Vagina (tissue), 2 donors: ENCODE measurements at regions not wholly inside any gene's neighbourhood (a gene's known extent, or its start where the extent isn't known, plus 50 kb on each side); places are given as distances from the start of the nearest gene placed in this dataset.

Experiments used
- DNase-seq, 2 donors: peaks; one replicate each; pipeline ENCODE4 v3.0.0-alpha.2; 2017; ENCODE audit errors: extremely low spot score in 2 of 2
- H3K27ac ChIP-seq: fragments of 200-600 bp; sonication (generic); one replicate; pipeline ENCODE4 v1.5.1; 2019
- H3K27me3 ChIP-seq: fragments of 200-600 bp; sonication (generic); one replicate; pipeline ENCODE4 v1.5.1; 2019
- H3K36me3 ChIP-seq, 2 donors: fragments of 200-600 bp; sonication (generic); one replicate each; pipeline ENCODE4 v1.5.1; 2017 to 2019
- H3K4me1 ChIP-seq: fragments of 200-600 bp; sonication (generic); one replicate; pipeline ENCODE4 v1.5.1; 2019
- H3K4me3 ChIP-seq, 2 donors: fragments of 200-600 bp; sonication (generic); 1 replicate in 1 of 2; 2 replicates in 1 of 2; pipeline ENCODE4 v1.5.1; 2016 to 2019
- H3K9me3 ChIP-seq: fragments of 200-600 bp; sonication (generic); one replicate; pipeline ENCODE4 v1.5.1; 2019
- POLR2A ChIP-seq, 2 donors: fragments of 450-650 bp; IDR thresholded peaks; one replicate each; pipeline ENCODE4 v1.6.1; 2017; ENCODE audit warnings: antibody characterized with exemption in 2 of 2, mild to moderate bottlenecking in 2 of 2, moderate library complexity in 2 of 2
- POLR2AphosphoS5 ChIP-seq, 2 donors: sonication (generic); formaldehyde crosslinking; IDR thresholded peaks; one replicate each; pipeline ENCODE4 v1.9.0; 2017; ENCODE audit warnings: antibody characterized with exemption in 2 of 2, mild to moderate bottlenecking in 2 of 2, low read depth in 1 of 2; ENCODE audit not compliant: insufficient read depth in 1 of 2
- intact Hi-C: fragments of 100-400 bp; cut with DNase I; formaldehyde crosslinking; loops from one replicate; pipeline ENCODE4 v1.15.1; 2023
- TF ChIP-seq, protein P1 (sequence below), 3 experiments: fragments of 450-650 bp in 2 of 3; fragments of 200-600 bp in 1 of 3; sonication (generic) in 1 of 3; IDR thresholded peaks; one replicate each; pipeline ENCODE4 v1.5.1; 2017 to 2019; ENCODE audit warnings: antibody characterized with exemption in 3 of 3, mild to moderate bottlenecking in 2 of 3, moderate library complexity in 2 of 3

DNA sequence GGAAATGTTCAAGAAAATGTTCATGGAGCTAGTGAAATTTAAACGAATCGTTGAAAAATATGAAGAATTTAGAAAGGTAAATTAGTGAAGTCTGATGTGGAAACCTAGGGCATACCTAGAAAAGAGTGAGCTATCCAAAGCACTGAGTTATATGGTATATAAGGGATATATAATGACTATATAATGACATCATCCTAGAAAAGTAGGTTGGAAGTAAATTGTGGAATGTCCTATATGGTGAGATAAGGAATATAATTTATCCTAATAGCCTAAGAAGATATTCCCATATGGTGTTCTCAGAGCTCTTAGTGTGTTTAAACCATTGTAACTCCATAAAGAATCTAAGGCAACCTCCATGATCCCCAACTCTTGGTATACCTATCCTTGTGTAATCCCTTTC lies 876.4 kb upstream of the ADGRL2 start:
- Histone ChIP-seq H3K4me1 (no peaks in the 10 kb centered on the region), H3K36me3 (no peaks in the 10 kb centered on the region), H3K9me3 (no peaks in the 10 kb centered on the region), H3K4me3 (no peak overlapping the region), H3K27ac (no peak overlapping the region), H3K27me3 (no peaks in the 10 kb centered on the region)
- TF ChIP-seq POLR2A (IDR thresholded peaks at IDR 0.05) (no peak), POLR2AphosphoS5 (IDR thresholded peaks at IDR 0.05; ENCODE audit: insufficient read depth in 1 of 2, low read depth in 1 of 2) (no peak)
- TF ChIP-seq, protein P1, sequence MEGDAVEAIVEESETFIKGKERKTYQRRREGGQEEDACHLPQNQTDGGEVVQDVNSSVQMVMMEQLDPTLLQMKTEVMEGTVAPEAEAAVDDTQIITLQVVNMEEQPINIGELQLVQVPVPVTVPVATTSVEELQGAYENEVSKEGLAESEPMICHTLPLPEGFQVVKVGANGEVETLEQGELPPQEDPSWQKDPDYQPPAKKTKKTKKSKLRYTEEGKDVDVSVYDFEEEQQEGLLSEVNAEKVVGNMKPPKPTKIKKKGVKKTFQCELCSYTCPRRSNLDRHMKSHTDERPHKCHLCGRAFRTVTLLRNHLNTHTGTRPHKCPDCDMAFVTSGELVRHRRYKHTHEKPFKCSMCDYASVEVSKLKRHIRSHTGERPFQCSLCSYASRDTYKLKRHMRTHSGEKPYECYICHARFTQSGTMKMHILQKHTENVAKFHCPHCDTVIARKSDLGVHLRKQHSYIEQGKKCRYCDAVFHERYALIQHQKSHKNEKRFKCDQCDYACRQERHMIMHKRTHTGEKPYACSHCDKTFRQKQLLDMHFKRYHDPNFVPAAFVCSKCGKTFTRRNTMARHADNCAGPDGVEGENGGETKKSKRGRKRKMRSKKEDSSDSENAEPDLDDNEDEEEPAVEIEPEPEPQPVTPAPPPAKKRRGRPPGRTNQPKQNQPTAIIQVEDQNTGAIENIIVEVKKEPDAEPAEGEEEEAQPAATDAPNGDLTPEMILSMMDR (IDR thresholded peaks at IDR 0.05), result no peak
- DNase-seq, result no peak
- intact Hi-C loops, result no loop called here

DNA sequence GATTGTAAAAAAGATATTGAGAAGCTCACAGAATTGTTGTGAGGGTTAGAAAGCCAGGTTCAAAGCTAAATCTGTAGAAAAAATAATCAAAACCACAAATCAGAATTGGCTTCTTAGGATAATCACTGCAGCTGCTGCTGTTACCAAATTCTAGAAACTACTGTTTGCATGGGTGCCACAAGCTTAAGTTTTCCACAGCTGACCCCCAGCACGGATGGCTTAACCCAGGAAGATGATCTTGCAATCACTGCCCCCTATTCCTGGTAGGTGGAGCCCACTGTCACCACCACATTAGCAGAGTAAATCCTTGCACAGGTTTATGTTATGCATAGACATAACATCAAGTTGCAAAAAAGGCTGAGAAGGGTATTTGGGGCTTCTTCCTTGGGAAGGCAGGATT lies 877.8 kb upstream of the ADGRL2 start:
- intact Hi-C loops, result no loop called here
- no peak overlapping the region for H3K27ac ChIP-seq
- no peak for TF ChIP-seq POLR2AphosphoS5 (IDR thresholded peaks at IDR 0.05; ENCODE audit: insufficient read depth in 1 of 2, low read depth in 1 of 2)
- TF ChIP-seq, protein P1 (IDR thresholded peaks at IDR 0.05), result no peak
- TF ChIP-seq POLR2A (IDR thresholded peaks at IDR 0.05), result no peak
- no peak overlapping the region for H3K4me3 ChIP-seq
- no peaks in the 10 kb centered on the region for H3K4me1 ChIP-seq
- H3K27me3 ChIP-seq, result no peaks in the 10 kb centered on the region
- no peaks in the 10 kb centered on the region for H3K36me3 ChIP-seq
- no peak for DNase-seq
- H3K9me3 ChIP-seq, result no peaks in the 10 kb centered on the region

DNA sequence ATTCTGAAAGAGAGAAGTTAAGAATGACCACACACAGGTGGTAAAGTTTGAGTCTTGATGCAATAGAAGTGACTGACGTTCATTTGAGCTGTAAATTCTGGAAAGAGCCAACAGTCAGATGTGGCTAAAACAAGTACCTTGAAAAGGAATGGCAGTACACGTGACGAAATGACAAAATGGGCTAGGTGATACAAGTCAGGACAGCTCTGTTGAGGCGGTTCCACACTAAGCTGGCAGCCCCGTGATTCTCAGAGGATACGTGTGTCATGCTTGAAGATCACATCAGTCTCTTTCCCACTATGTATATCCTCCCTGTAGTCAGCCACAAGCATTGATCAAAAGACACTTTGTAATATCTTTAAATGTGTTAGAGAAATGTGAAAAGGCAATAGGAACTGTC lies 881.3 kb upstream of the ADGRL2 start:
- no peak for DNase-seq
- H3K4me3 ChIP-seq, result no peak overlapping the region
- intact Hi-C loops, result no loop called here
- TF ChIP-seq POLR2A (IDR thresholded peaks at IDR 0.05) (no peak), POLR2AphosphoS5 (IDR thresholded peaks at IDR 0.05; ENCODE audit: insufficient read depth in 1 of 2, low read depth in 1 of 2) (no peak)
- TF ChIP-seq, protein P1 (IDR thresholded peaks at IDR 0.05), result no peak
- H3K4me1 ChIP-seq, result no peaks in the 10 kb centered on the region
- no peak overlapping the region for H3K27ac ChIP-seq
- H3K27me3 ChIP-seq, result no peaks in the 10 kb centered on the region
- no peaks in the 10 kb centered on the region for H3K9me3 ChIP-seq
- no peaks in the 10 kb centered on the region for H3K36me3 ChIP-seq

- Histone ChIP-seq H3K27ac (no peak overlapping the region), H3K36me3 (no peaks in the 10 kb centered on the region), H3K4me3 (no peak overlapping the region), H3K27me3 (no peaks in the 10 kb centered on the region), H3K4me1 (no peaks in the 10 kb centered on the region), H3K9me3 (no peaks in the 10 kb centered on the region)
- intact Hi-C loops, result no loop called here
- DNase-seq, result no peak
- TF ChIP-seq POLR2AphosphoS5 (IDR thresholded peaks at IDR 0.05; ENCODE audit: insufficient read depth in 1 of 2, low read depth in 1 of 2), result no peak
- TF ChIP-seq, protein P1 (IDR thresholded peaks at IDR 0.05), result no peak
- no peak for TF ChIP-seq POLR2A (IDR thresholded peaks at IDR 0.05)
Measured at GRCh38 chr1:80918380-80918779, 882.4 kb upstream of the ADGRL2 start.

GRCh38 chr1:80917826-80918225 lies 882.9 kb upstream of the ADGRL2 start:
- intact Hi-C loops, result no loop called here
- no peaks in the 10 kb centered on the region for H3K27me3 ChIP-seq
- TF ChIP-seq POLR2A (IDR thresholded peaks at IDR 0.05), result no peak
- TF ChIP-seq, protein P1 (IDR thresholded peaks at IDR 0.05), result no peak
- TF ChIP-seq POLR2AphosphoS5 (IDR thresholded peaks at IDR 0.05; ENCODE audit: insufficient read depth in 1 of 2, low read depth in 1 of 2), result no peak

More at GRCh38 chr1:80917826-80918225, 882.9 kb upstream of the ADGRL2 start:
- Histone ChIP-seq H3K9me3 (no peaks in the 10 kb centered on the region), H3K4me1 (no peaks in the 10 kb centered on the region), H3K4me3 (no peak overlapping the region), H3K36me3 (no peaks in the 10 kb centered on the region), H3K27ac (no peak overlapping the region)
- DNase-seq, result no peak
